HG02763 (cell line): ENCODE measurements at regions not wholly inside any gene's neighbourhood (a gene's known extent, or its start where the extent isn't known, plus 50 kb on each side); places are given as distances from the start of the nearest gene placed in this dataset.
A peak's percentile ranks its signal among the peaks of the same experiment; 100 is the strongest.

Experiments
- ATAC-seq: cut with Tn5 transposase; IDR thresholded peaks from one replicate; pipeline ENCODE4 v1.9.1; 2021; ENCODE audit warnings: mild to moderate bottlenecking, moderate library complexity; ENCODE audit not compliant: unreplicated experiment

DNA sequence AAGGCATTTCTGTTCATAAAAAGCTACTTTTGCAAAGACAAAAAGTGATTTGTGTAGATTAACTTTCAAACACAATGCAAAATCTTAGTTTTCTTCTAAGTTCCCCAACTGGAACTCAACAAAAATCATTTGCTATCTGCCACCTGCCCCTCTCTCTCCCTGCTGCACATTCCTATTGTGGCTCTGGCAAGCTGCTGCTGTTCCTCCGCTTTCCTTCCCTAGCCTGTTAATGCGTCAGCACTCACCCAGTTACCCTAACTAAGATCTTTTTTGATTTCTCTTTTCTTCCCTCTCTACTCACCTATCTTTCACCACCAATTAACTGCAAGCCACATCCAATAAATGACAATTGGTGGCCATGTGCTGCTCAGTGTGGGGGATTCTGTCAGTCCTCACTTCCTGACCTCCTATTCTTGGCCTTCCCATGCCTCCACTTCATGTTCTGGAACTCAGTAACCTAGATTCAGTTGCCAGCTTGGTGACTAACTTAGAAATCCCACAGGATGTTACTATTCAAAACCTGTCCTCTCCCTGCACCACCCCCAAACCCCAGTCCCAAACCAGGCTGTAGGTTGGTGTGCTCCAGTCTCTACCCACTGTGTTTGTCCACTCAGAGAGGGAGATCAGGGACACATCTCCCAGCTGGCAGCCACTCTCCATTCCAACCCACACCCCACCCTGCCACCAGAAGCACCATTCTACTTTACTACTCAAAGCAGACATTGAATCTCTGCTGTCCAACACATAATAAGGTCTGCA lies 140.2 kb upstream of the CTTNBP2 start:
- ATAC-seq, result no peak

DNA sequence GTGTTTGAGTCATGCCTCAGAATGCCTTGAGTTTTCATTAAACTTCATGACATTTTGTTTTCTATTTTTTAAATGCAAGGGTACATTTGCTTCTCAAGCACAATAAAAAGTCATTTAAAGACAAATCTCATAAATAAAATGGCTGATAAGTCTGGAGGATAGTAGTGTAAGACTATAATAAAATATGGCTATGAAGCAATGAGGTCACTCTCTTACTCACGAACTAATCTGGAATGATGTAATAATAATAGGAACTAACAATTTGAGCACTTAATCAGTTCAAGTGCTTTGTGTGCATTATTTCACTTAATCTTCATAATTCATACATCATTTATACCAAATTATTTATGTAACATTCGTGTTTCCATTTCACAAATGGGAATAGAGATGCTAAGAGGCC lies 149.3 kb upstream of the CTTNBP2 start:
- no peak for ATAC-seq

DNA sequence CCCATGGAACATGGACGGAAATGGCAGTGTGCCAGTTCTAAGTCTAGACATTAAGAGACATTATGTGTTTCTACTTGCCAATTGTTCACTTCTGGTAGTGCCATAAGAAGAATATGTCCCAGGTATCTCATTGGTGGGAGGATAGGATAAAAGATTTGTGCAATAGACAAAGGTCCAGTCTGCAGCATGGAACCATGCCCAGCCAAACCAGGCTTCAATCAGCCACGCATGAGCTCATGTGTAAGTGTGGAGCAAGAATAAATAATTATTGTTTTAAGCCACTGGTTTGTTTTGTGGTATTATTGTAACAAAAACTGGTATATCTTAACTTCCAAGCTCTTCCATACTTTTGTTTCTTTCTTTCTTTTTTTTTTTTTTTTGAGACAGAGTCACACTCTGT lies 153.6 kb upstream of the CTTNBP2 start:
- no peak for ATAC-seq

DNA sequence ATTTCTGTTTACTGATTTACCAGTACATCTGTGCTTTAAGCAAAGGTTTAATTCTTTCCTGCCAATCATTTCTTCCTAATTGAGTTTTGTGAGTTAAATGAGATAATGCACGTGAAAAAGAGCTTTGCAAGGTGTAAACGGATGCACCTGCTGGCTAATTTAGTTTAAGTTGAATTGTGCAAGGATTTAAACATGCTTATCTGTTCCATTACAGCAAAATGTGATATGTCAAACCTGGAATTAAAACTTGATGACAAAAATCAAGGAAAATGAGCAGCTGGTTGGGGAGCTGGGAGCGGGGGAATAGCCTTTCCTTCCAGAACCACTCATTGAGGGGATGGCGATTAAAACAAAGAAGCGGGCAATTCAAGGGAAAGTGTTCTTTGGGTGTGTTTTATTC lies 155.0 kb upstream of the CTTNBP2 start:
- ATAC-seq, result no peak

DNA sequence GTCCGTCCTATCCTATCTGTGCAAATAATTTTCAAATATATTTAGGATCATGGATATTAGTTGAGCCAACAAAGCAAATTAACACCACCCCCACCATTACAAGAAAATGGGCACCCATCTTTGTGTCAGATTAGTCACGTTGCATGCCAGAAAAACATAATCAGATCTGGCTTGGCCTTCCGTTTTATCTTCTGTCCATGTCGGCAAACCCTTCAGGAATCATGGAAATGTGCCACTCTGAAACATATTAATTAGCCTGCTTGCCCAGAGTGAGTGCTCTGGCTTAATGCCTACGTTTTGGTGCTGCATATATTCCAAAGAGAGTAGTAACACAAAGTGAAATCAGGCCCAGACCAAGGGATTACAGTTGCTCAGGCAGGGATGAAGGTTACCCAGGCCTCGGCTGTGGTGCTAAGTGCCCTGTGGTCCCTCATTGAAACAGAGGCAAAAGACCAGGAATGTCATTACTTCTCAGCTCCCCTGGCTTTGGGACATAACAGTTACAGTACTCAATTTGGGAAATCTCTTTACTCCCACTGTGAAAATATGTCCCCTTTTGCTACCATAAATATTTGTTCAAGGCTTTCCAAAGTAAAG lies 154.0 kb upstream of the LSM8 start:
- ATAC-seq, result no peak

DNA sequence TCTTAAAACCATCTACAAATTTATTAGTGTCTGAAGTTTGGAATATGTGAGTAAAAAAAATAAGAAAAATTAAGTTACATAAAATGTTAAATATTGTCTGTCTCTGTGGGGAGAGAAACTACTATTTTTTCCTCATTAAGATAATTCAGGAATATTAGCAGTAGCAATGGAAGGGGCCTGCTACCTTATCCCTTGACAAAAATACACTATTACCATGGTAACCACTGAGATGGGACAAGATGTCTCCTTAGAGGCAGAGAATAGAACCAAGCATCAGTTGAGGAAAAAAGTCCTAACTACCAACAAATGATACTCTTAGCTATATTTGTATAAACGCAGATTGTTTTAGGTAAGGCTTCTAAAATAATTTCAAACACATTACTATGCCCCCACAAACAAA lies 150.7 kb upstream of the LSM8 start:
- ATAC-seq, result no peak

DNA sequence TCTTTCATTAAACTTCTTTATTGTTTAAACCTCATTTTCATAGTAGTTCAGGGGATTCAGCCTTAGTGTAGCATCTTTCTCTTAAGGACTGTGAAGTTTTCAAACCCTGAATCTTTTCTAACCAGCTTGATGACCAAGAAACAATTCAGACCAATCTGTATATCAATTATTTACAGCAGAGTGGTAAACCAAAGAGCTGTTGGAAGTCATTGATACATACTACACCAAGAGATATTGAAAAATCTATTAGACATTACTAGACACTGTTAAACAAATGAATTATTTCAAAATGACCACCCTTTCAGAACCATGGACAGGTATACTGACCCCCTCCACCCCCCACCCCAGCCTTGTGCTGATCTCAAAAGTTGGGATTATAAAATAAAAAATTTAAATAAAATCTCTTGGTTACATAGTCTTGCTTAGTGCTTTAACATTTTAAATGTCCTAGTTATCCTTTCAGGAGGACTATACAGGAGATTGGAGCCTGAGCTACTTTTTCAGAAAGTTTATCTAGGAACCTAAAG lies 143.9 kb upstream of the LSM8 start:
- ATAC-seq, result no peak

DNA sequence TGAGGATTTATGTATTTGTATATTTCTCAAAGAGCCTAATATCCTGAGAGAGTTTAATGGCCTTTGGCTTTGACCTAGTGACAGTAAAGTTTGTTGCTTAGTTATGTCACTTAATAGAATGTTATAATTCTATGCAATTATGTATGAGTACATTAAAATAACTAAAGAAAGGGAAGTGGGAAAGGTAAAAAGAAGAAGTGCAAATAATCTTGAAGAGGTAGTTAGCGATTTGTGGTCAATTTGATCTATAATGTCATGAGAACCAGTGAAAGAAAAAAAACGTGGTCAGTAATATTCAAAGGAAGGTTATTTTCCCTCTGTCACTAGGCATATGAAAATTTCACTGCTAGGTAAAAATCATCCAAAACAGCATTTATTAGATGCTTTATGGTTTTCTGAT lies 143.4 kb upstream of the LSM8 start:
- ATAC-seq, result peak; percentile 57

DNA sequence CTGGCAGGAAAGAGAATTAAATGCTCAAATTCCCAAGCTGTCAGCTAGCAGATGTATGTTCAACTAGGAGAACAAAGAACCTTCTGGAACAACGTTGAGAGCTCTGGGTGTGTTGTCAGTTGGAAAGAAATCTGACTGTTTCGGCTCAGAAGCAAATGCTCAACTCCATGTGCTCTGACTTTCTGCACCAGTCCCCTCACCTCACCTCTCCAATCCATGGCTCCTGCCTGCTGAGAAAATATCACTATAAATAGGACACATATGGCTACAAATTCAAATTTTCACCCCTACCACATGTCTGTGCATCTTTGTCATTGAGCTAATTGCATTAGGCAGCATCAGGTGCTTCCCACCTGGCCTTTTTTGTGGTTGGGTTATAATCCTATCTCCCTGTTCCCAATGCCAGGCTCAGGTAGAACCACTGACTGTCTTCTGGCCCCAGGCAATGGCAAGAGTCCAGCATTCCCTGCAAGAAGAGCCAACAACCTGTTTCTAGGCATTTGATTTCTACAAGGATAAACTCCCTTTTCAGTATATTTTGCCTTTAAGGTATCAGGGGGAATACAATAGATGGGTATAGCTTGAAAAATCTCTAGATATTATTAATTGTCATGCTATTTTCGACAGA lies 142.6 kb upstream of the LSM8 start:
- ATAC-seq, result no peak

DNA sequence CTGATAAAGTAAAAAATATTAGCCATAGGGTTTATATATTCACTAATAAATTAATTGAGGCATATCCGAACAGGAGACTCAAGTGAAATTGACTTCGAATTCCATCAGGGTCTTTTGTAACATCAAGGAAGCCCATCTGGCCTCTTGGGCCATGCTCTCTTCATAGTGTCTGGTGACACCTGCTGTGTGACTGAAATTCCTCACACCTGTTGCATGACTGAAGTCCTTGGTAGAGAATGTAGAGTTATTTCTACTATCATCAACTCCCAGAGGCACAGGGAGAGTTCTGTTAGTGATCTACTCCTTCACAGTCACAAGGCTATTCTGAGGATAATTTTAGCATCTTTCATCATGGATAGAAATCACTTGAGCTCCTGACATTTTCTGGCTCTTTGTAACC lies 138.3 kb upstream of the LSM8 start:
- no peak for ATAC-seq

DNA sequence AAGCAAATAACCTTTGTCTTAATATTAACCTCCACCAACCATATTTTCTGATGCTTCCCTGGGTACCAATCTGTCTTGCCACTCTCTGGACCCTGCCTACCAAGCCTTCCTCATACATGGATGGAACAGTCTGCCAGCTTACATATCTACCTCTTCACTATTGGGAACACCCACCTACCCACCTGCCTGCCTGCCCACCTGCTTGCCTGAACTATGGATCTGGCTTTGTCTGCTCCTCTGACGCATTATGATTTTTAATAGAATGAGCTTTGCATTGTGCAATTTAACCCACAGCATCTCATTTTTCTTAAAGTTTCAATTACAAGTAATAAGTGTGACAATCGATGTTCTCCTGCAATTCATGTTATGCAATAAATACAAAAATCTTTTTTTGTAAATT lies 137.9 kb upstream of the LSM8 start:
- no peak for ATAC-seq

DNA sequence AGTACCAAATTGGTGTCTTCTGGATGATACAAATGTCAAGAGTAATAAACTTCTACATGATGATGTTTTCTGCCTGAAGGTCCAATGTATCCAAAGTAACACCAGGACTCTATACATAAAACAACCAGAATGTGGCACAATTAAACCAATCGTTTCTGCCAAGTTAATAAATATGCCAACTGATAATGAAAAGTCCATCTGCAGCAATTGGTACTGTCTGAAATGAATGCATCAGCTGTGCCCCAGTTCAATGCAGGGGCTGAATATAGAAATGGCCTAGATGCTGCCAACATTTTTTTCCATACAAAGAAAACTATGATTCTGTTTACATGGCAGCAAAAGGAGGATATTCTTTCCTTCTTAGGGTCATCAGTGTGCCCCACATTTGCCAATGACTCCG lies 137.2 kb upstream of the LSM8 start:
- no peak for ATAC-seq

DNA sequence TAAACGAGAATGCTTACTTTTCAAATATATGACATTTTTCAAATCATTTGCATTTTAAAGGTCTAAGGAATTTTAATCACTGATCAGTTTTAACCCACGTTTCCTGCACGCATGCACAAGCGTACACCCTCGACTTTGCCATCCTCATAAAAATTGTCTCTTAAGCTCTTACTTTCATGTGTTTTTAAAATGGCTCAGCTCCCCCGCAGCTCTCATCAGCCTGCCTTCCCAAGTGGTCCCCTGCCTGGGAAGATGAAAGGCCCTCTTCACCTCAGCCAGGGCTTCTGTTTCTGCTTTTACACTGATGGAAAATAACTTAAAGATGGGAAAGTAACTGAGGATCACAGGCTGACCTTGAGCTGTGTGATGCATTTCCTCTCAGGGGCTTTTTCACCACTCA lies 131.6 kb upstream of the LSM8 start:
- no peak for ATAC-seq

DNA sequence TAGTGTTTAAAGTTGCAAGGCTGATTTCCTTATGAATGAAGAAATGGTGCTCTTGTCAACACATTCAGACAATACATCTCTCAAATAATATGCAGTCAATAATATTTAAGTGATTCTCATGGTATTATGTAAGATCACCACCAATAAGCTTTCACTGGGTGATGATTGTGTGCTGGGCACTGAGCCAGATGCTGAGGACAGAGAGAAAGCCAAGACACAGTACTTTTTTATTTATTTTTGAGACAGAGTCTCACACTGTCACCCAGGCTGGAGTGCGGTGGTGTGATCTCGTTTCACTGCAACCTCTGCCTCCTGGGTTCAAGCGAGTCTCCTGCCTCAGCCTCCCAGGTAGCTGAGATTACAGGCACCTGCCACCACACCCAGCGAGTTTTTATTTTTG lies 130.6 kb upstream of the LSM8 start:
- ATAC-seq, result no peak

DNA sequence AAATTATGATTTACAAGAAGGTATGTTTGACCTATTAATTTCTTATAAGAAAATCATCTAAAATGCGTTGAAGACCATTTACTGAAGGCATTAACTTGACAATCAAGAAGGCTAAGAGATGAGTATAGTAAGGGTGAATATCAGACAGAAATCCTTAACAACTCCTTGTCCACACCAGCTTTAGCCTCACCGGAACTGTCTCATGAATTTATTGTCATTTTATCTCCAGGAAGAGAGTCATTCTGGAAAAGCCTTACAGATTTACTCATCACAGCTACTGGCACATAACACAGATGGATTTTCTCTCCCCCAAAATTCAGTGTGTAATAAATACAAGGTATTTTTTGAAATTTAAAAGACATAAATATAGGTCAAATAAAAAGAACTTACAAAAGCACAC lies 129.4 kb upstream of the LSM8 start:
- no peak for ATAC-seq

DNA sequence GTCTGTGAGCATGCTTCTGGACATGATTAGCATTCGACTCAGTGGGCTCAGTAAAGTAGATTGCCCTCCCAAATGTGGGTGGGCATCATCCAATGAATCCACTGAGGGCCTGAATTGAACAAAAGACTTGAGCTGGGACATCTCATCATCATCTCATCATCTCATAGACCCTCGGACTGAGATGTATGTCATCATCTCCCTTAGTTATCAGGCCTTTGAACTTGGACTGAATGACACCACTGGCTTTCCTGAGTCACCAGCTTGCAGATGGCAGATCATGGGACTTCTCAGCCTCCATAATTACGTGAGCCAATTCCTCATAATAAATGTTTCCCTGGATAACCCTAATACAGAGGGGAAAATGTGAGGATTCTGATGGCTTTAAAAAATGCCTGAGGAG lies 128.3 kb upstream of the LSM8 start:
- no peak for ATAC-seq

DNA sequence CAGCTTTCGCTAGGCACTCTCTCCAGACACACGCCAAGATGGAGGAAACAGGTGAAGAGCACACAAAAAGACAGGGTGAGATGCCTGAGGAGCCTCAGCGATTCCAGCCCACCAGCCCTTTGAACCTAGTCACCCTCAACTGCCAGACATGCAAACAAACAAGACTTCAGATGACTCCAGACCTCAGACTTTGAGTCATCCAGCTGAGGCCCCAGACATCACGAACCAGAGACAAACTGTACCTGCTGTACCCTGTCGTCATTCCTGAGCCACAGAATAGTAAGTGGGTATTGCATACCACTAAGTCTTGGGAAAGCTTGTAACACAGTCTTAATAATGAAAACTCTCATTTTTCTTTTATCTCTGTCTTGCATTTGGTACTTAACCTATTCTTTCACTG lies 126.6 kb upstream of the LSM8 start:
- ATAC-seq, result no peak

DNA sequence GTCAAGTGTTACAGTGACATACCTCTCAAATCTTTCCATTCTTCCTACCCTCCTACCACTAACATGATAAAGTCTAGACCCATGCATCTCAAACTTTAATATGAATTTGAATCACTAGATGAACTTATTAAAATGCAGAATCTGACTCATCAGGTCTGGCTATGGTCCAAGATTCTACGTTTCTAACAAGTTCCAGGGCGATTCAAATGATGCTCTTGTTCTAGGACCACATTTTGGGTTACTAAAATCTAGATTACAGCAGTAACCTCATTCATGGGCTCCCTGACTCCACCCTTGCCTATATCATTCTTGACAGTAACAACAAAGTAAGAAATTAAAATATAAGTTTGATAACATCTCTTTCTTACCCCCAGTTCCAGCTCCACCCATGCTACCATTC lies 124.8 kb upstream of the LSM8 start:
- no peak for ATAC-seq

DNA sequence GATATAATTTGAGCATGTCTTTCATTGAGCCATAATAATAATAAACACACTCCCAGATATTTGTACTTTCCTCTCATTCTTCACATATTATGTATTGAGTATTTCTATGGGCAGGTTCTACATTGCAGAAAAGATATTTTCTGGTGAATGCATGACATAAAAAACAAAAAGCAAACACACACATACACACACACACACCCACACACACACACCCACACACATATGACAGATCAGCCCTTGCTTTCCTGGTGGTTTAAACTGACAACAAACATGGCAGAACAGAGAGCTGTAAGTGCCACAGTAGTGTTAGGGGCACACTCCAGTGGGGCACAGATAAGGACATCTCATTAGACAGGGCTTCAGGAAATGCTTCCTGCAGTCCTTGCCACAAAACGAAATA lies 123.3 kb upstream of the LSM8 start:
- no peak for ATAC-seq

DNA sequence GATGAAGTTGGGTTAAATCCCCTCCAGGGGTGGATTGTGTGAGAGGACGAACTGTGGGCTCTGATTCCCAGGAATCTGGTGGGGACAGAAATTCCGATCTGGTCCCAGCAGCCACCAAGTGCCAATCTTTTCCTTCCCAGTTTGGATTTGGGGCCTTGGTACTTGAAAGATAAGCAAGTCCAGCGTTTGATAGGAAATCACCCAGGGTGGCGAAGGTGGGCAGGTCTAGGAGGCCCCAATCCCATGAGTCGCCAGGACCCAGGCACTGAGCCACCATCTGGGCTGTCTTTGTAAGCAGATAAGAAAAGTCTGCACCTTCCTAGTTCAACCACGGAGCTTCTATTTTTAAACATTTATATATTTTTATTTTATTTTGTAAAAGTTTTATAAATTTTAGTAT lies 122.6 kb upstream of the LSM8 start:
- ATAC-seq, result no peak

DNA sequence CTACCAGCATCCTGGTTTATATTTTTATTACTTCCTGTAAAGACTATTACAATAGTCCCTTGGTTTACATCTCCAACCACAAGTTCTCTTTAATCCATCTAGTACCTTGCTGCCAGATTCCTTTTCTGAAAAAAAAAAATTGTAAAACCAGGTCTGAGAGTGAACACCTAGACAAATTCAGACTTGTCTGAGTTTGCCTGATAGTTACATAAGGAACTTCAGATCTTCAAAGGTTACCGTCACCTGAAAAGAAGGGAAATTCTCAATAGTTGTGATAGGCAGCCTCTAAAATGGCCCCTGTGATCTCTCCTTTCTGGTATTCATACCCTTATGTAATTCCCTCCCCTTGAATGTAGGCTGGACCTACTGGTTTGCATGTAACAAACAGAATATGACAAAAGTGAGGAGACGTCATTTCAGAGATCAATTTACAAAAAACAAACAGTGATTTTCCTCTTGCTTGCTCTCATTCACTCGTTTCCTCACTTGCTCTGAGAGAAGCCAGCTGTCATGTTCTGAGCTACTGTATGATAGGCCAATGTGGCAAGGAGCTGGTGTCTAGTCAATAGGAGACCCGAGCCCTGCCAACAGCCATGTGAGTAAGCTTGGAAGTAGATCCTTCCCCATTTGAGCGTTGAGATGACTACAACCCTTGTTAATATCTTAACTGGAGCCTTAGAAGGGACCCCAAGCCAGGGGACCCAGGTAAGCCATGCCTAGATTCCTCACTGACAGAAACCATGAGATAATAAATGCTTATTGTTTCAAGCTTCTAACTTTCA lies 110.9 kb upstream of the LSM8 start:
- ATAC-seq, result no peak

DNA sequence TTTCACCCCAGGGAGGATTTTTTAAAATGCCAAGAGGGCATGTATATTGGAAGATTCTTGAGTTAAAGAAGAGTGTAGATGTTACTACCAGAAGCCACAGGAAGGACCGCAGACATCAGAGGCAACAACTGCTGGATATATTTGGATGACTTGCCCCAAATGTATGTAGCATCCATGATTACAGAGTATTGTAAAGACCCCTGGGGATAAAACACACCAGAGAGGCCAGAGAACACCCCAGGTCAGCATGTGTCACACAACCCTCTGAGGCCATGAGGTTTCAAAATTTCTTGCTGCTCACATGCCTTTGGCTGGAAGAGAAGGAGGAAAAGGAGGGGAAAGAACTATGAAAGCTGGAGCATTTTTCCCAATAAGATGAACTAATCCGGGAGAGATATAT lies 108.0 kb upstream of the LSM8 start:
- no peak for ATAC-seq
